Lower leg skin (tissue), 3 donors: ENCODE measurements at regions not wholly inside any gene's neighbourhood (a gene's known extent, or its start where the extent isn't known, plus 50 kb on each side); places are given as distances from the start of the nearest gene placed in this dataset.

Experiments
- POLR2A ChIP-seq, 2 donors: fragments of 450-650 bp; IDR thresholded peaks; one replicate each; pipeline ENCODE4 v1.6.1; 2016 to 2017; ENCODE audit warnings: antibody characterized with exemption in 2 of 2, mild to moderate bottlenecking in 1 of 2, moderate library complexity in 1 of 2
- TF ChIP-seq, protein P1 (sequence below), 3 donors: fragments of 450-650 bp; IDR thresholded peaks; one replicate each; pipeline ENCODE4 v1.5.1; 2016; ENCODE audit warnings: antibody characterized with exemption in 3 of 3, mild to moderate bottlenecking in 3 of 3, moderate library complexity in 2 of 3

DNA sequence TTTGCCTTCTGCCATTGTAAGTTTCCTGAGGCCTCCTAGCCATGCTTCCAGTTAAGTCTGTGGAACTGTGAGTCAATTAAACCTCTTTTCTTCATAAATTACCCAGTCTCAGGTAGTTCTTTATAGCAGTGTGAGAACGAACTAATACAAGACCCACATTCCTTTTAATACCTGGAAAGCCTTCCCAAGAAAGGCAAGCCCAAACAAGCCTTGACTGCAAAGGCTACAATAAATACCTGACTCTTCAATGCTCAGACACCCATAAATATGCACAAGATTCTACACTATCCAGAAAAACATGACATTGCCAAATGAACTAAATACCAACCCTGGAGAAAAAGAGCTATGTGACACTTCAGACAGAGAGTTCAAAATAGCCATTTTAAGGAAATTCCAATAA lies 338.8 kb downstream of the HAO1 start:
- TF ChIP-seq, protein P1, sequence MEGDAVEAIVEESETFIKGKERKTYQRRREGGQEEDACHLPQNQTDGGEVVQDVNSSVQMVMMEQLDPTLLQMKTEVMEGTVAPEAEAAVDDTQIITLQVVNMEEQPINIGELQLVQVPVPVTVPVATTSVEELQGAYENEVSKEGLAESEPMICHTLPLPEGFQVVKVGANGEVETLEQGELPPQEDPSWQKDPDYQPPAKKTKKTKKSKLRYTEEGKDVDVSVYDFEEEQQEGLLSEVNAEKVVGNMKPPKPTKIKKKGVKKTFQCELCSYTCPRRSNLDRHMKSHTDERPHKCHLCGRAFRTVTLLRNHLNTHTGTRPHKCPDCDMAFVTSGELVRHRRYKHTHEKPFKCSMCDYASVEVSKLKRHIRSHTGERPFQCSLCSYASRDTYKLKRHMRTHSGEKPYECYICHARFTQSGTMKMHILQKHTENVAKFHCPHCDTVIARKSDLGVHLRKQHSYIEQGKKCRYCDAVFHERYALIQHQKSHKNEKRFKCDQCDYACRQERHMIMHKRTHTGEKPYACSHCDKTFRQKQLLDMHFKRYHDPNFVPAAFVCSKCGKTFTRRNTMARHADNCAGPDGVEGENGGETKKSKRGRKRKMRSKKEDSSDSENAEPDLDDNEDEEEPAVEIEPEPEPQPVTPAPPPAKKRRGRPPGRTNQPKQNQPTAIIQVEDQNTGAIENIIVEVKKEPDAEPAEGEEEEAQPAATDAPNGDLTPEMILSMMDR (IDR thresholded peaks at IDR 0.05): no peak
- no peak for TF ChIP-seq POLR2A (IDR thresholded peaks at IDR 0.05)
